T-helper 1 cell treated with Interleukin-12 subunit alpha and Interleukin-12 subunit beta and Interleukin-4 antibody, amounts not matched to agents 30 ng/mL and 1 ng/mL, for 36 hours (primary cell): ENCODE measurements at regions not wholly inside any gene's neighbourhood (a gene's known extent, or its start where the extent isn't known, plus 50 kb on each side); places are given as distances from the start of the nearest gene placed in this dataset.
"Not testable (repeated sequence)": the region's sequence is repeated elsewhere in the genome, so short reads cannot be mapped to it uniquely, and the experiment has no call there.

ENCODE experiments used
- intact Hi-C: fragments of 100-400 bp; cut with micrococcal nuclease; formaldehyde crosslinking; loops from one replicate; pipeline ENCODE4 v1.15.1; 2024

- intact Hi-C loops: no loop called here
Measured at GRCh38 chr1:79507770-79508169, 501.2 kb upstream of the ADGRL4 start.

- intact Hi-C loops: no loop called here
Measured at GRCh38 chr1:79501153-79501552, 494.6 kb upstream of the ADGRL4 start.

GRCh38 chr1:79499541-79499940 lies 493.0 kb upstream of the ADGRL4 start:
- intact Hi-C loops: no loop called here

GRCh38 chr1:79497193-79497773 lies 490.8 kb upstream of the ADGRL4 start:
- intact Hi-C loops: no loop called here

- intact Hi-C loops: no loop called here
Measured at GRCh38 chr1:79496129-79496528, 489.6 kb upstream of the ADGRL4 start.

- intact Hi-C loops: not testable (repeated sequence)
Measured at GRCh38 chr1:79493702-79494101, 487.2 kb upstream of the ADGRL4 start.

GRCh38 chr1:79488572-79489121 lies 482.1 kb upstream of the ADGRL4 start:
- intact Hi-C loops: not testable (repeated sequence)

GRCh38 chr1:79478728-79479373 lies 472.3 kb upstream of the ADGRL4 start:
- intact Hi-C loops: no loop called here

- intact Hi-C loops: no loop called here
Measured at GRCh38 chr1:79478160-79478559, 471.6 kb upstream of the ADGRL4 start.

GRCh38 chr1:79472067-79472656 lies 465.6 kb upstream of the ADGRL4 start:
- intact Hi-C loops: no loop called here

- intact Hi-C loops: no loop called here
Measured at GRCh38 chr1:79469139-79469538, 462.6 kb upstream of the ADGRL4 start.

GRCh38 chr1:79460773-79461436 lies 454.4 kb upstream of the ADGRL4 start:
- intact Hi-C loops: no loop called here

GRCh38 chr1:79457562-79458224 lies 451.2 kb upstream of the ADGRL4 start:
- intact Hi-C loops: no loop called here

- intact Hi-C loops: no loop called here
Measured at GRCh38 chr1:79448426-79448825, 441.9 kb upstream of the ADGRL4 start.

GRCh38 chr1:79441238-79441637 lies 434.7 kb upstream of the ADGRL4 start:
- intact Hi-C loops: no loop called here

- intact Hi-C loops: no loop called here
Measured at GRCh38 chr1:79437540-79437939, 431.0 kb upstream of the ADGRL4 start.

- intact Hi-C loops: no loop called here
Measured at GRCh38 chr1:79431340-79431739, 424.8 kb upstream of the ADGRL4 start.

GRCh38 chr1:79430437-79430836 lies 423.9 kb upstream of the ADGRL4 start:
- intact Hi-C loops: no loop called here

- intact Hi-C loops: no loop called here
Measured at GRCh38 chr1:79422726-79423125, 416.2 kb upstream of the ADGRL4 start.

- intact Hi-C loops: no loop called here
Measured at GRCh38 chr1:79398501-79398900, 392.0 kb upstream of the ADGRL4 start.

- intact Hi-C loops: no loop called here
Measured at GRCh38 chr1:79396901-79397300, 390.4 kb upstream of the ADGRL4 start.
